Activated B cell treated with CpG ODN at 0.5 μM for 24 hours (primary cell): ENCODE measurements at regions not wholly inside any gene's neighbourhood (a gene's known extent, or its start where the extent isn't known, plus 50 kb on each side); places are given as distances from the start of the nearest gene placed in this dataset.
"Not testable (repeated sequence)": the region's sequence is repeated elsewhere in the genome, so short reads cannot be mapped to it uniquely, and the experiment has no call there.

Source experiments
- ATAC-seq: fragments of 200-7000 bp; cut with Tn5 transposase; one replicate; pipeline ENCODE4 v1.10.0; 2021; ENCODE audit warnings: low read depth, mild to moderate bottlenecking, moderate library complexity
- CTCF ChIA-PET: fragments of 350-600 bp; sonication (Branson Sonifier 250); formaldehyde crosslinking; loops from one replicate; lab custom pipeline; 2021; ENCODE audit warnings: antibody characterized with exemption; lab: Charles Lee
- POLR2A ChIA-PET: fragments of 350-600 bp; sonication (Branson Sonifier 250); formaldehyde crosslinking; loops from one replicate; lab custom pipeline; 2021; ENCODE audit warnings: antibody characterized with exemption; lab: Charles Lee
- DNase-seq: peaks from one replicate; pipeline ENCODE4 v3.0.0; 2022
- H3K27ac Mint-ChIP-seq: one replicate; pipeline ENCODE4 v1.8.0; 2020; ENCODE audit warnings: mixed read lengths
- H3K27me3 Mint-ChIP-seq: one replicate; pipeline ENCODE4 v1.8.0; 2021; ENCODE audit warnings: mixed read lengths
- H3K36me3 Mint-ChIP-seq: one replicate; pipeline ENCODE4 v1.8.0; 2021; ENCODE audit warnings: low read depth, mixed read lengths
- H3K4me1 Mint-ChIP-seq: one replicate; pipeline ENCODE4 v1.8.0; 2021; ENCODE audit warnings: mixed read lengths
- H3K4me3 Mint-ChIP-seq: one replicate; pipeline ENCODE4 v1.8.0; 2020; ENCODE audit warnings: mild to moderate bottlenecking, mixed read lengths
- H3K9me3 Mint-ChIP-seq: one replicate; pipeline ENCODE4 v1.8.0; 2020; ENCODE audit warnings: mixed read lengths
- intact Hi-C: fragments of 100-400 bp; cut with micrococcal nuclease; formaldehyde crosslinking; loops from one replicate; pipeline ENCODE4 v1.15.1; 2024
- TF ChIP-seq, protein P1 (sequence below): fragments of 200-600 bp; IDR thresholded peaks from one replicate; pipeline ENCODE4 v1.8.0; 2022; ENCODE audit warnings: antibody characterized with exemption, mild to moderate bottlenecking

DNA sequence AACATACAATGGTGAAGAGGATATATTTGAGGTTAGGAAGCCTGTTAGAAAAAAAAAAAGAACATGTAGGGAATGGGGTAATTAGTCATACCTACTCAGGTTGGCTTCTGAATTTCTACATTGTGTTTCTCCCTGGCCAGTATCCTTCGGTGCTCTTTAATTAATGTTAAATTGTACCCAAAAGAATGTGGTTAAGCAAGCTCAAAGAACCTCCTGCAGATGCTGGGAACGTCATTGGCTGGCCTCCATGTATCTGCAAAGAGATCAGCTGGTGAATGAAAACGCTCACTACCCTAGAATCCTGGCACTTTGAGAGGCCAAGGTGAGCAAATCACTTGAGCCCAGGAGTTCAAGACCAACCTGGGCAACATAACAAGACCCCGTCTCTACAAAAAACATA is 942.3 kb upstream of the PRKX start:
- H3K36me3 Mint-ChIP-seq, result no peaks in the 10 kb centered on the region
- intact Hi-C loops, result no loop called here
- peaks cover 5% of the 10 kb centered on the region for H3K9me3 Mint-ChIP-seq
- no peak overlapping the region for H3K27ac Mint-ChIP-seq
- POLR2A ChIA-PET, result no interaction called here
- H3K4me1 Mint-ChIP-seq, result no peaks in the 10 kb centered on the region
- no peak overlapping the region for H3K4me3 Mint-ChIP-seq
- H3K27me3 Mint-ChIP-seq, result no peaks in the 10 kb centered on the region
- no peak for DNase-seq
- no peak for ATAC-seq
- CTCF ChIA-PET, result no interaction called here
- TF ChIP-seq, protein P1, sequence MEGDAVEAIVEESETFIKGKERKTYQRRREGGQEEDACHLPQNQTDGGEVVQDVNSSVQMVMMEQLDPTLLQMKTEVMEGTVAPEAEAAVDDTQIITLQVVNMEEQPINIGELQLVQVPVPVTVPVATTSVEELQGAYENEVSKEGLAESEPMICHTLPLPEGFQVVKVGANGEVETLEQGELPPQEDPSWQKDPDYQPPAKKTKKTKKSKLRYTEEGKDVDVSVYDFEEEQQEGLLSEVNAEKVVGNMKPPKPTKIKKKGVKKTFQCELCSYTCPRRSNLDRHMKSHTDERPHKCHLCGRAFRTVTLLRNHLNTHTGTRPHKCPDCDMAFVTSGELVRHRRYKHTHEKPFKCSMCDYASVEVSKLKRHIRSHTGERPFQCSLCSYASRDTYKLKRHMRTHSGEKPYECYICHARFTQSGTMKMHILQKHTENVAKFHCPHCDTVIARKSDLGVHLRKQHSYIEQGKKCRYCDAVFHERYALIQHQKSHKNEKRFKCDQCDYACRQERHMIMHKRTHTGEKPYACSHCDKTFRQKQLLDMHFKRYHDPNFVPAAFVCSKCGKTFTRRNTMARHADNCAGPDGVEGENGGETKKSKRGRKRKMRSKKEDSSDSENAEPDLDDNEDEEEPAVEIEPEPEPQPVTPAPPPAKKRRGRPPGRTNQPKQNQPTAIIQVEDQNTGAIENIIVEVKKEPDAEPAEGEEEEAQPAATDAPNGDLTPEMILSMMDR, result no peak

DNA sequence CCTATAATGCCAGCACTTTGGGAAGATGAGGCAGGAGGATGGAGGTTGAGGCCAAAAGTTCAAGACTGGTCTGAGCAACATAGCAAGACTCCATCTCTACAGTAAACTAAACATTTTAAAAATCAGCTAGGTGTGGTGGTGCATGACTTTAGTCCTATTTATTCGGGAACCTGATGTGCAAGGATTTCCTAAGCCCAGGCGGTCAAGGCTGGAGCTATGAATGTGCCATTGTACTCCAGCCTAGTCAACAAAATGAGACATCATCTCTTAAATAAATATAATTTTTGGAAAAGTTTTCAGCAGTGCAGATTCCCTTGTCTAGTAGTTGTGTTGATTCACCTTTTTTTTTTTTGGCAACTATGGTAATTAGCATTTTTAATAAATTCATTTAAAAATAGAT is 928.7 kb upstream of the PRKX start:
- no peak overlapping the region for H3K27ac Mint-ChIP-seq
- CTCF ChIA-PET, result no interaction called here
- DNase-seq, result no peak
- H3K27me3 Mint-ChIP-seq, result no peaks in the 10 kb centered on the region
- no peaks in the 10 kb centered on the region for H3K36me3 Mint-ChIP-seq
- POLR2A ChIA-PET, result no interaction called here
- no peaks in the 10 kb centered on the region for H3K4me1 Mint-ChIP-seq
- TF ChIP-seq, protein P1, result no peak
- H3K4me3 Mint-ChIP-seq, result no peak overlapping the region
- intact Hi-C loops, result no loop called here
- no peaks in the 10 kb centered on the region for H3K9me3 Mint-ChIP-seq
- ATAC-seq, result no peak

DNA sequence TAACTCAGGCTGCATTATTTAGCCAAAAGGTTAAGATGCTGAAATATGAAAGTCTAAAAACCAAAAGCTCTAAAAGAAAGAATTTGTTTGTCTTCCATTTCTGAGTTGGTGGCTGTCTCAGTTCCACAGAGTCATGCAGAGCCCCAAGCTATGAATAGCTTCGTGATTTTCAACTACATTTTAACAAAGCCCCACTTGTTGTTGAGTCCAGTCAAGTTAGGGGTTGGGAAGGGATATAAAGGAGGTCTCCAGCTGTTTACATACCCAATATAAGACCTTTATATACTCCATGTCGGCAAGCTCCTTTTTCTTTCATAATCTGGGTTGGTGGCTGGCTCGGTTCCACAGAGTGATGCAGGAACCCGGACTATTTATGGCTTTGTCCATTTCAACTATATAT is 924.6 kb upstream of the PRKX start:
- intact Hi-C loops, result no loop called here
- TF ChIP-seq, protein P1, result no peak
- ChIA-PET CTCF (no interaction called here), POLR2A (no interaction called here)
- Mint-ChIP-seq H3K9me3 (no peaks in the 10 kb centered on the region), H3K36me3 (no peaks in the 10 kb centered on the region), H3K27me3 (no peaks in the 10 kb centered on the region), H3K27ac (no peak overlapping the region), H3K4me3 (no peak overlapping the region), H3K4me1 (no peaks in the 10 kb centered on the region)
- no peak for DNase-seq
- ATAC-seq, result no peak

DNA sequence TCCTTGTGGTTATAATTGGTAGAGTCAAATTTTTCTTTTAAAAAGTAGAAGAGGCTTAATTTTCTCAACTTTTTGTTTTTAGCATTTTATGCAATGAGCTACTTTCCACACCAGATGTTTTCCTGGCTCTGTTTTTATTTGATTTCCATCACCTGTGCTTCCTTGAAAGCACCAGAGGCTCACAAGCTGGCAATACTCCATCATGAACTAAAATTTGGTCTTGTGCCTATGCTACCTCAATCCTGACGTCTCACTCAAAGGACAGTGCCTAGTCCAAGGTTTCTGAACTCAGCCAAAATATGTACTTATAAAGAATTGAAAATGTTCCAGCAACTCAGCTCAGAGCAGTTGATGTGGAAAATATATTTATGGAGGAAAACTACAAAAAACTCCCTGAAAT is 914.0 kb upstream of the PRKX start:
- no peaks in the 10 kb centered on the region for H3K27me3 Mint-ChIP-seq
- DNase-seq, result no peak
- no peaks in the 10 kb centered on the region for H3K9me3 Mint-ChIP-seq
- ChIA-PET CTCF (no interaction called here), POLR2A (no interaction called here)
- H3K4me1 Mint-ChIP-seq, result no peaks in the 10 kb centered on the region
- TF ChIP-seq, protein P1, result no peak
- no peak overlapping the region for H3K4me3 Mint-ChIP-seq
- intact Hi-C loops, result no loop called here
- no peaks in the 10 kb centered on the region for H3K36me3 Mint-ChIP-seq
- no peak for ATAC-seq
- no peak overlapping the region for H3K27ac Mint-ChIP-seq

DNA sequence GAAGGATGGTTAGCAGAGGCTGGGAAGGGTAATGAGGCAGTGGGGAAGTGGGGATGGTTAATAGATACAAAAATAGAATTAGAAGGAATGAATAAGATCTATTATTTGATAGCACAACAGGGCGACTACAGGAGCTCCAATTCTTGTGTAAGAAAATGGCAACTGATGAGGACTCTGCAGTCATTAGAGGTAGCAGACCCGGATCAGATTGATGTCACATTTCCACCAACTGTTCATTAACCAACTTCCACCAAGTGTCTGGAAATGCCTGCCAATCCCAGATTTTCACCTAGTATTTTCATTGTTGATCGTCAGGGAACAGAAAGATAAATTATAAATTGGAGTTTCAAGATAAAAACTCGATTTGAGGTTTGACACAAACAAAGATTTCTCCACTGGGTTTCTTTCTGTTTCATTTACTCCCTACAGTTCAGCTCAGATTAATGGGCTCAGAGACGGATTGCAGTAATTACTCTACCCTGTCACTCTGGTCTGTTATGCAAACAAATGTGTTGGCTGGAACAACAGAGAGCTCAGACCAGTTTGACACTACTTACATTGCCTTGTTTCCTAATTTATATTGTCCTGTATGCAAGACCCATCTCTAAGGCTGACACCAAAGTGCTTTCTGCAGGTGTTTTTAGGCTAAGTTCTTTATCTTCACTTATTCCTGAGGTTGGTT is 909.2 kb upstream of the PRKX start:
- H3K27ac Mint-ChIP-seq, result no peak overlapping the region
- no peaks in the 10 kb centered on the region for H3K36me3 Mint-ChIP-seq
- H3K27me3 Mint-ChIP-seq, result no peaks in the 10 kb centered on the region
- ATAC-seq (no peak), DNase-seq (no peak)
- no peak overlapping the region for H3K4me3 Mint-ChIP-seq
- CTCF ChIA-PET, result no interaction called here
- H3K4me1 Mint-ChIP-seq, result no peaks in the 10 kb centered on the region
- TF ChIP-seq, protein P1, result no peak
- H3K9me3 Mint-ChIP-seq, result no peaks in the 10 kb centered on the region
- POLR2A ChIA-PET, result no interaction called here
- intact Hi-C loops, result no loop called here

DNA sequence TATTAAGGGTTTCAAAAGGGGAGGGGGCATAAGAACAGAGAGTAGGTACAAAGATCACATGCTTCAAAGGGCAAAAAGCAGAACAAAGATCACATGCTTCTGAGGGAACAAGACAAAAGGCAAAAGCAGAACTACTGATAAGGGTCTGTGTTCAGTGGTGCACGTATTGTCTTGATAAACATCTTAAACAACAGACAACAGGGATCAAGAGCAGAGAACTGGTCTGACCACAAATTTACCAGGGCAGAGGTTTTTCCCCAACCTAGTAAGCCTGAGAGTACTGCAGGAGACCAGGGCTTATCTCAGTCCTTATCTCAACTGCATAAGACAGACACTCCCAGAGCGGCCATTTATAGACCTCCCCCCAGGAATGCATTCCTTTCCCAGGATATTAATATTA is 900.2 kb upstream of the PRKX start:
- H3K36me3 Mint-ChIP-seq, H3K9me3 Mint-ChIP-seq, H3K27me3 Mint-ChIP-seq, H3K27ac Mint-ChIP-seq, DNase-seq, ATAC-seq, intact Hi-C loops, CTCF ChIA-PET, H3K4me3 Mint-ChIP-seq, POLR2A ChIA-PET, H3K4me1 Mint-ChIP-seq: not testable (repeated sequence)
